ENCODE measurements at regions not wholly inside any gene's neighbourhood (a gene's known extent, or its start where the extent isn't known, plus 50 kb on each side); places are given as distances from the start of the nearest gene placed in this dataset.

DNA sequence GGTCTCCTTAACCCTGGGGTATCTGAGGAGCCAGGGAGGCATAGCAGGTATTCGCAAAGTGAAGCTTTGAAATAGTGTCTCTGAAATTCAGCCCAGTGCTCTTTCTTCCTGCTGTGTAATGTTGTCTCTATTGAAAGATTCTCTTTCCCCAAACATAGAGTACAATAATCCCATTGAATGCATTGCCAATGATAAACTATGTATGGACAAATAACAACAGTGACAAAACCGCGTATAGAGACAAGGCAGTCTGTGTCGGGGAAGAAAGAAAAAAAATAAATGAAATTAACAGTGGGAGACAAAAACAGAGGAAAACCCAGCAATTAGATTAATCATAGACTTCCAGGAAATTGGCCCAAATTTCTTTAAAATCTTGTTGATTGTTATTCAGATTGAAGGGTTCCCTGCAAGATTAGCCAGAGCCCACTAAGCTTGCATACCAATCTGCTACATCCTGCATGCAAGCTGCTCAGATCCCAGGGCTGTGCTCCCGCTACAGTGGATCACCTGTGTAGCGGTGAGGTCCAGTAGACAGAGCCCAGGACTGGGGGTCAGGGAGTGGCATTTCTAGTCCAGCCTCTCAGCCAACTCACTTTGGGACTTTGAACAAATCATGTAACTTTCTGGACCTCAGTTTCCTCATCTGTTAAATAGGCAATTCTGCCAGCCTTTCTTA lies 492.8 kb downstream of the INSC start:
- H3K4me3 ChIP-seq (ENCODE audit: low read depth, low read length) = no peak overlapping the region
- TF ChIP-seq, protein P1, sequence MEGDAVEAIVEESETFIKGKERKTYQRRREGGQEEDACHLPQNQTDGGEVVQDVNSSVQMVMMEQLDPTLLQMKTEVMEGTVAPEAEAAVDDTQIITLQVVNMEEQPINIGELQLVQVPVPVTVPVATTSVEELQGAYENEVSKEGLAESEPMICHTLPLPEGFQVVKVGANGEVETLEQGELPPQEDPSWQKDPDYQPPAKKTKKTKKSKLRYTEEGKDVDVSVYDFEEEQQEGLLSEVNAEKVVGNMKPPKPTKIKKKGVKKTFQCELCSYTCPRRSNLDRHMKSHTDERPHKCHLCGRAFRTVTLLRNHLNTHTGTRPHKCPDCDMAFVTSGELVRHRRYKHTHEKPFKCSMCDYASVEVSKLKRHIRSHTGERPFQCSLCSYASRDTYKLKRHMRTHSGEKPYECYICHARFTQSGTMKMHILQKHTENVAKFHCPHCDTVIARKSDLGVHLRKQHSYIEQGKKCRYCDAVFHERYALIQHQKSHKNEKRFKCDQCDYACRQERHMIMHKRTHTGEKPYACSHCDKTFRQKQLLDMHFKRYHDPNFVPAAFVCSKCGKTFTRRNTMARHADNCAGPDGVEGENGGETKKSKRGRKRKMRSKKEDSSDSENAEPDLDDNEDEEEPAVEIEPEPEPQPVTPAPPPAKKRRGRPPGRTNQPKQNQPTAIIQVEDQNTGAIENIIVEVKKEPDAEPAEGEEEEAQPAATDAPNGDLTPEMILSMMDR (IDR thresholded peaks at IDR 0.05; ENCODE audit: low read depth, low read length, missing control alignments) = no peak
- no peak for DNase-seq (ENCODE audit: low read depth)

DNA sequence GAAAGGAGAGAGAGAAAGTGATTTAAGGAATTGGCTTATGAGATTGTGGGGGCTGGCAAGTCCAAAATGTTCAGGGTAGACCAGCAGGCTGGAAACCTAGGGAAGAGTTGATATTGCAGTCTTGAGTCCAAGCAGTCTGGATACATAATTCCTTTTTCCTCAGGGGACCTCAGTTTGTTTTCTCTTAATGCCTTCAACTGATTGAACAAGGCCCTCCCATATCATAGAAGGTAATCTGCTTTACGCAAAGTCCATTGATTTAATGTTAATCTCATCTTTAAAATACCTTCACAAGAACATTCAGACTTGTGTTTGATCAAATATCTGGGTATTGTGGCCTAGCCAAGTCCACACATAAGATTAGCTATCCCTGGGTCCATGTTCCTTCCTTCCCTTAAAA lies 494.7 kb downstream of the INSC start:
- TF ChIP-seq, protein P1 (IDR thresholded peaks at IDR 0.05; ENCODE audit: low read depth, low read length, missing control alignments) = no peak
- no peak overlapping the region for H3K4me3 ChIP-seq (ENCODE audit: low read depth, low read length)
- no peak for DNase-seq (ENCODE audit: low read depth)

DNA sequence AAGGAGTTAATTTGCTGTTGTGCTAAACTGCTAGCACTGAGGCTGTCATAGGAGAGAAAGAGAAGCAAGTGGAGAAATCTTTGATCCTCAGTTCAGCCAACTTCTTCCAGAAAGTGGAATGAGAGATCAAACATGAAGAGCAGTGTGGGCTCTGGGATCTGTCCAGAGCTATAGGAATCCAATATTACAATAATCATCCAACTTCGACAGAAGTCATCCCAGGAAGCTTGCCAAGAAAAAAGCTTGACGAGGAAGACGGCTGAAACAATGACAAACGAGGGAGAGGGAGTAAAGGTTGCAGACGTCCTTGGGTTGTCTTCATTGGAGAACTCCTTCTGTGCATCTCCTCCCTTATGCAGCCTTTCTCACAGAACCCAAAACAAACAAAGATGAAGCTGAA lies 496.2 kb downstream of the INSC start:
- TF ChIP-seq, protein P1 (IDR thresholded peaks at IDR 0.05; ENCODE audit: low read depth, low read length, missing control alignments) = no peak
- DNase-seq (ENCODE audit: low read depth) = no peak

DNA sequence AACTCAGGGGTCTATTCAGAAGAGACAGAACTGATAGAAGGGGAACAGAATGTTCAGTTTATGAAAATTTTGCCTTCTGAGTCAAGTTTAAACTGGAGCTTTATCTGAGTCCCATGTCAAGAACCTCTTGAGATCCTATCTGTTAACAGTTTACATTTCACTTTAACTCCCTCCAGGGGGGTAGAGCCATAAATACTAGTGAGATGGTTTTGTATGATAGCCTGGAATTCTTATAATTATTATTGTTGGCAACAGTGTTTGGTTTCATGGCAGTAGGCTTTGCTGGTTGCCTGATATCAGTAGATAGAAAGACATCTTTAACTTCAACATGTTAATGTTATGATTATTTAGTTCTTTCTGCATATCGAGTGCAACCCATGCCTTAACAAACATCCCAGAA lies 498.5 kb downstream of the INSC start:
- no peak overlapping the region for H3K4me3 ChIP-seq (ENCODE audit: low read depth, low read length)
- TF ChIP-seq, protein P1 (IDR thresholded peaks at IDR 0.05; ENCODE audit: low read depth, low read length, missing control alignments) = no peak
- DNase-seq (ENCODE audit: low read depth) = no peak

More for the DNA sequence above, 496.2 kb downstream of the INSC start:
- no peak overlapping the region for H3K4me3 ChIP-seq (ENCODE audit: low read depth, low read length)

DNA sequence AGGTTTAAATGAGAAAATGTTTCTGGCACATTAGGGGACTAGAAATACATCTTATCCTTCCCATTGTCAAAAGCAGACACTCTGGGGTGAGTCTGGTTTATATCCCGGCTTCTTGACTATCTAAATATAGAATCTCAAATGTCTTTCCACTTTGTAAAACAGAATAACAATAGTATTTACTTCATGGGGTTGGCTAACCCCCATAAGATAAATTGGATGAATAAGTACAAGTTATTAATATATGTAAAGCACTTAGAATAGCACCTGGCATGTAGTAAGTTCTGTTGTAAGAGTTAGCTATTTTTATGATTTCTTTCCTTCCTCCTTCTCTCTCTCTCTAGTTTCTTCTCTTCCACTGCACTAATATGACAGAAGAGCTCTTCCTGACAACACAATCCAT lies 499.1 kb downstream of the INSC start:
- DNase-seq (ENCODE audit: low read depth) = no peak
- no peak overlapping the region for H3K4me3 ChIP-seq (ENCODE audit: low read depth, low read length)
- TF ChIP-seq, protein P1 (IDR thresholded peaks at IDR 0.05; ENCODE audit: low read depth, low read length, missing control alignments) = no peak

DNA sequence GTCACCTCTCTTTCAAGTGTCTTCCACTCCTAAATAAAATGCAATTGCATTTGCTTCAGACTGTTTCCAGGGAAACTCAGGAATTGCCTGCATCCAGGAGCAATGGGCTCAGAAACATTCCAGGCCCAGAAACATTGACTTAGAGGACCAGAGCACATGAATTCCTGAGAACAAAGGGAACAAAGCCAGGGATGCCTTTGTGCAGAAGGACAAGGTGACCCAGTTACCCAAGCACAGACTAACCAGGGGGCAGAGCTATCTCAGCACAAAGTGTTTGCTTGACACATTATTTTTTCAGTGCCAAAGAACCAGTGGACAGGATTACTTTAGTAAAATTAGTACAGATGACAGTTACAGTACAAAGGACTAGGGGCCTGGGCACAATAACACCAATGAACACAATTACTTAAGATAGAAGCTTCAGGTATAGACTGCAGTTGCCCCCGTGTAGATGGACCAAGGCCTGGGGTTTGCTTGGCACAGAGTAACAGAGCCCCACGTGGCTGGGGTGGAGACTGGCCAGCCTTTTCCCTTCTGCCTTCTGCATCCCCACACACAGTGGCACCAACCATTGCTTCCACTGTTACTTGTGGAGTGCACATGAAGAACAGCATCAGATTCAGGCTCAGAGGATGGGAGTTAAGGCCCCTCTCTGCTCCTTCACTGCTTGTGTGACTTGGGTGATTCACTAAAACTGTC lies 500.8 kb downstream of the INSC start:
- DNase-seq (ENCODE audit: low read depth) = no peak
- no peak overlapping the region for H3K4me3 ChIP-seq (ENCODE audit: low read depth, low read length)
- TF ChIP-seq, protein P1 (IDR thresholded peaks at IDR 0.05; ENCODE audit: low read depth, low read length, missing control alignments) = no peak
